H1 (cell line): ENCODE measurements at regions not wholly inside any gene's neighbourhood (a gene's known extent, or its start where the extent isn't known, plus 50 kb on each side); places are given as distances from the start of the nearest gene placed in this dataset.

Experiments
- CTCF ChIA-PET: fragments of 300-600 bp; sonication (Branson Sonifier 250); formaldehyde crosslinking; loops from one replicate; lab custom pipeline; 2021; ENCODE audit not compliant: partially characterized antibody; lab: Charles Lee
- POLR2A ChIA-PET: fragments of 300-600 bp; sonication (Branson Sonifier 250); formaldehyde crosslinking; loops from one replicate; lab custom pipeline; 2021; ENCODE audit warnings: inconsistent platforms; ENCODE audit not compliant: partially characterized antibody; lab: Charles Lee
- DNase-seq, 2 experiments: peaks; one replicate each; pipeline versions ENCODE4 v3.0.0 to v3.0.0-alpha.2; 2010 to 2022; ENCODE audit warnings: low spot score in 2 of 2, low read depth in 1 of 2, mixed read lengths in 1 of 2
- FAIRE-seq: peaks from 2 replicates; lab custom pipeline; 2011; peaks lifted over from hg19 to GRCh38; lab: Jason Lieb, UNC
- H2AFZ ChIP-seq: 2 replicates; pipeline ENCODE4 v1.8.1; 2012; ENCODE audit warnings: low read length, inconsistent platforms
- H2AK5ac ChIP-seq: 2 replicates; pipeline ENCODE4 v1.6.1; 2013; ENCODE audit warnings: low read depth, low read length
- H2BK120ac ChIP-seq: replicated peaks from 2 replicates; pipeline ENCODE3; 2013; ENCODE audit warnings: low read depth, low read length, inconsistent platforms
- H2BK12ac ChIP-seq: 2 replicates; pipeline ENCODE4 v1.6.1; 2013; ENCODE audit warnings: low read depth, low read length
- H2BK15ac ChIP-seq: 2 replicates; pipeline ENCODE4 v1.6.1; 2013; ENCODE audit warnings: low read length
- H2BK20ac ChIP-seq: 2 replicates; pipeline ENCODE4 v1.6.1; 2013; ENCODE audit warnings: low read length
- H2BK5ac ChIP-seq: 2 replicates; pipeline ENCODE4 v1.6.1; 2013; ENCODE audit warnings: low read depth, low read length
- H3K14ac ChIP-seq: 2 replicates; pipeline ENCODE4 v1.6.1; 2013; ENCODE audit warnings: inconsistent platforms; ENCODE audit not compliant: insufficient read length
- H3K18ac ChIP-seq: 2 replicates; pipeline ENCODE4 v1.6.1; 2013; ENCODE audit warnings: low read length; ENCODE audit errors: extremely low read depth
- H3K23ac ChIP-seq: 2 replicates; pipeline ENCODE4 v1.6.1; 2013; ENCODE audit warnings: inconsistent platforms; ENCODE audit not compliant: insufficient read length
- H3K23me2 ChIP-seq: 2 replicates; pipeline ENCODE4 v1.6.1; 2013; ENCODE audit warnings: low read depth, low read length
- H3K27ac ChIP-seq: 2 replicates; pipeline ENCODE4 v1.6.1; 2011; ENCODE audit warnings: low read depth, low read length, inconsistent platforms
- H3K27me3 ChIP-seq, 4 experiments: replicated peaks in 1 of 4; 1 replicate in 1 of 4; 2 replicates in 3 of 4; pipeline versions ENCODE4 v1.6.1 to v1.8.1; 2011 to 2013; ENCODE audit warnings: low read length in 3 of 4, mild to moderate bottlenecking in 3 of 4, inconsistent platforms in 2 of 4, mixed read lengths in 2 of 4, moderate library complexity in 1 of 4; ENCODE audit not compliant: control insufficient read depth in 3 of 4, insufficient read depth in 3 of 4; ENCODE audit errors: extremely low read depth in 1 of 4
- H3K36me3 ChIP-seq, 4 experiments: 2 replicates each; pipeline versions ENCODE4 v1.6.1 to v1.8.1; 2011 to 2013; ENCODE audit warnings: mild to moderate bottlenecking in 4 of 4, low read length in 3 of 4, moderate library complexity in 2 of 4, control low read depth in 1 of 4, inconsistent platforms in 1 of 4; ENCODE audit not compliant: insufficient read depth in 4 of 4, control insufficient read depth in 2 of 4
- H3K4ac ChIP-seq: replicated peaks from 2 replicates; pipeline ENCODE3; 2013; ENCODE audit warnings: low read length, low read depth, mixed read lengths, inconsistent platforms; ENCODE audit not compliant: insufficient read length
- H3K4me1 ChIP-seq, 4 experiments: replicated peaks in 1 of 4; 1 replicate in 1 of 4; 2 replicates in 3 of 4; pipeline versions ENCODE4 v1.6.1 to v1.8.1; 2011 to 2013; ENCODE audit warnings: low read length in 3 of 4, inconsistent platforms in 2 of 4, mixed read lengths in 1 of 4; ENCODE audit not compliant: insufficient read depth in 4 of 4, control insufficient read depth in 3 of 4
- H3K4me2 ChIP-seq, 2 experiments: 2 replicates each; pipeline versions ENCODE4 v1.6.1 to v1.8.1; 2011 to 2013; ENCODE audit warnings: low read depth in 2 of 2, low read length in 2 of 2, control low read depth in 1 of 2, inconsistent platforms in 1 of 2, mild to moderate bottlenecking in 1 of 2; ENCODE audit not compliant: insufficient read depth in 1 of 2
- H3K4me3 ChIP-seq, 4 experiments: fragments of 200-600, 300-600 bp in 1 of 4; sonication (generic), shearing (Covaris generic), sonication (Bioruptor Twin) in 1 of 4; 2 replicates each; pipeline versions ENCODE4 v1.5.1 to v1.8.1; 2011 to 2016; ENCODE audit warnings: low read length in 4 of 4, low read depth in 3 of 4, control low read depth in 2 of 4, inconsistent platforms in 2 of 4, mild to moderate bottlenecking in 2 of 4, mixed read lengths in 1 of 4, moderate library complexity in 1 of 4; ENCODE audit not compliant: insufficient read depth in 2 of 4; ENCODE audit errors: extremely low read depth in 1 of 4
- H3K56ac ChIP-seq: replicated peaks from 2 replicates; pipeline ENCODE3; 2013; ENCODE audit warnings: low read depth, mild to moderate bottlenecking, mixed read lengths, low read length, inconsistent platforms; ENCODE audit not compliant: insufficient read length
- H3K79me1 ChIP-seq: 2 replicates; pipeline ENCODE4 v1.6.1; 2013; ENCODE audit warnings: low read depth, low read length, control low read depth
- H3K79me2 ChIP-seq, 2 experiments: 2 replicates each; pipeline versions ENCODE4 v1.6.1 to v1.8.1; 2012 to 2013; ENCODE audit warnings: low read length in 2 of 2, mild to moderate bottlenecking in 2 of 2, inconsistent platforms in 1 of 2; ENCODE audit not compliant: insufficient read depth in 2 of 2, control insufficient read depth in 1 of 2
- H3K9ac ChIP-seq, 4 experiments: replicated peaks in 1 of 4; 1 replicate in 1 of 4; 2 replicates in 3 of 4; pipeline versions ENCODE4 v1.6.1 to v1.8.1; 2011 to 2013; ENCODE audit warnings: low read depth in 3 of 4, low read length in 3 of 4, control low read depth in 2 of 4, mild to moderate bottlenecking in 2 of 4, moderate library complexity in 2 of 4, inconsistent platforms in 1 of 4; ENCODE audit errors: extremely low read depth in 1 of 4
- H3K9me3 ChIP-seq, 2 experiments: 2 replicates each; pipeline versions ENCODE4 v1.6.1 to v1.8.1; 2012 to 2013; ENCODE audit warnings: mild to moderate bottlenecking in 2 of 2, moderate library complexity in 2 of 2, control low read depth in 1 of 2, inconsistent platforms in 1 of 2, low read depth in 1 of 2, low read length in 1 of 2, mixed read lengths in 1 of 2; ENCODE audit not compliant: insufficient read depth in 2 of 2
- H4K20me1 ChIP-seq, 2 experiments: replicated peaks in 1 of 2; 2 replicates each; pipeline versions ENCODE3 to v1.8.1; 2011 to 2013; ENCODE audit warnings: inconsistent platforms in 2 of 2, low read length in 2 of 2, mild to moderate bottlenecking in 1 of 2; ENCODE audit not compliant: insufficient read depth in 2 of 2, control insufficient read depth in 1 of 2
- H4K5ac ChIP-seq: 2 replicates; pipeline ENCODE4 v1.6.1; 2013; ENCODE audit warnings: low read length, low read depth, mixed read lengths, inconsistent platforms; ENCODE audit not compliant: insufficient read length
- H4K8ac ChIP-seq: 2 replicates; pipeline ENCODE4 v1.8.0; 2013; ENCODE audit warnings: mild to moderate bottlenecking, moderate library complexity, low read length, inconsistent platforms; ENCODE audit not compliant: insufficient read depth; ENCODE audit errors: extremely low read depth
- H4K91ac ChIP-seq: replicated peaks from 2 replicates; pipeline ENCODE3; 2013; ENCODE audit warnings: low read length, mixed read lengths, inconsistent platforms; ENCODE audit not compliant: insufficient read length
- EGR1 ChIP-seq: IDR thresholded peaks from 2 replicates; pipeline ENCODE4 v1.6.1; 2011; ENCODE audit warnings: low read depth, low read length, borderline replicate concordance
- WGBS, 2 experiments: shearing (Covaris generic) in 1 of 2; methylation state at CpG; one replicate each; pipeline versions ENCODE4 v1.1.6 to v1.1.7; 2013 to 2015; ENCODE audit warnings: low lambda C conversion rate in 2 of 2, mixed read lengths in 2 of 2, inconsistent platforms in 1 of 2, low coverage in 1 of 2, missing lambda C conversion rate in 1 of 2; ENCODE audit not compliant: insufficient replicate concordance in 2 of 2, insufficient coverage in 1 of 2, insufficient read length in 1 of 2; ENCODE audit errors: extremely low coverage in 1 of 2, missing lambda C conversion rate in 1 of 2; 5-methylcytosine and 5-hydroxymethylcytosine counted together
- TF ChIP-seq, protein P1 (sequence below): IDR thresholded peaks from 2 replicates; pipeline ENCODE4 v1.6.1; 2011; ENCODE audit warnings: low read depth, mild to moderate bottlenecking, low read length; ENCODE audit not compliant: insufficient read depth

DNA sequence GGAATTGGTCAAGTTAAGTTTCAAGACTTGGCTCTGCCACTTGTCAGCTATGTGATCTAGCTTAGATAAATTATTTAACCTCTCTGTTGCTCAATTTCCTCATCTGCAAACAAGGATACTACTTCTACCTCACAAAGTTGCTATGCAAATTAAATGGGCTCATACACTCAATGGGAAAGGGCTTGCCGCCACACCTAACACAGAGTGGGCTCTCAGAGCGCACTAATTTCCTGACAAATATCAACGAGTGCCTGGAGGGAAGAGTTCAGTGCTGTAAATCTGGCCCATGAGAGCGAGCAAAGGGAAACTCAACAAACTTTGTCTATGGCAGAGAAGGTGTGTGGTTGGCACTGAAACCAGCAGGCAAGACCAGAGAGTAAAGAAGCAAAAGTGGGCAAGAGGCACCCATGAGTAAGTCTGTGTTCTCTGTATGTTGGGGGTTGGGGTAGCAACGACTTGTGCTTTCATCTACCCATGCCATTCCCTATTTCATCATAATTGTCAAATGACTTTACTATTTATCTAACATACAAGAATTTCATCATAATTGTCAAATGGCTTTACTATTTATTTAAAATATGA lies 60.7 kb upstream of the PHF21A start:
- no peak overlapping the region for H3K4me3 ChIP-seq
- no peak overlapping the region for H4K5ac ChIP-seq
- H4K91ac ChIP-seq, result no peak overlapping the region
- H3K18ac ChIP-seq, result no peak overlapping the region
- ChIA-PET CTCF (interaction anchor here (3.0 kb wide), 1 partner anchor 126 kb away, joined by 8 read pairs; no protein-coding TSS in a partner anchor), POLR2A (no interaction called here)
- no peak overlapping the region for H3K9ac ChIP-seq
- H3K27me3 ChIP-seq, result no peaks in the 10 kb centered on the region
- H3K4me1 ChIP-seq, result no peaks in the 10 kb centered on the region
- H3K36me3 ChIP-seq, result no peaks in the 10 kb centered on the region
- H4K8ac ChIP-seq, result no peak overlapping the region
- H2BK20ac ChIP-seq, result no peak overlapping the region
- H3K27ac ChIP-seq, result no peak overlapping the region
- no peak overlapping the region for H2BK120ac ChIP-seq
- H3K56ac ChIP-seq, result no peak overlapping the region
- H3K79me1 ChIP-seq, result no peaks in the 10 kb centered on the region
- no peaks in the 10 kb centered on the region for H4K20me1 ChIP-seq
- DNase-seq (no peak), FAIRE-seq (no peak)
- H3K23ac ChIP-seq, result no peak overlapping the region
- H3K4ac ChIP-seq, result no peak overlapping the region
- no peak overlapping the region for H2BK5ac ChIP-seq
- H3K14ac ChIP-seq, result no peak overlapping the region
- no peaks in the 10 kb centered on the region for H3K23me2 ChIP-seq
- no peak overlapping the region for H3K4me2 ChIP-seq
- TF ChIP-seq, protein P1, sequence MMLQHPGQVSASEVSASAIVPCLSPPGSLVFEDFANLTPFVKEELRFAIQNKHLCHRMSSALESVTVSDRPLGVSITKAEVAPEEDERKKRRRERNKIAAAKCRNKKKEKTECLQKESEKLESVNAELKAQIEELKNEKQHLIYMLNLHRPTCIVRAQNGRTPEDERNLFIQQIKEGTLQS, result no peak
- no peak for TF ChIP-seq EGR1
- H2AK5ac ChIP-seq, result no peak overlapping the region
- WGBS, 2 experiments, result 89% methylated on average over 5 of the region's 5 CpGs; no CpG with 5 or more reads in 1 of the 2 experiments
- no peak overlapping the region for H2AFZ ChIP-seq
- no peaks in the 10 kb centered on the region for H3K79me2 ChIP-seq
- no peaks in the 10 kb centered on the region for H3K9me3 ChIP-seq
- H2BK12ac ChIP-seq, result no peak overlapping the region
- no peak overlapping the region for H2BK15ac ChIP-seq
